ENCODE measurements at regions not wholly inside any gene's neighbourhood (a gene's known extent, or its start where the extent isn't known, plus 50 kb on each side); places are given as distances from the start of the nearest gene placed in this dataset.

- Histone ChIP-seq H3K4me3 (ENCODE audit: control extremely low read depth in 1 of 5, extremely low read depth in 1 of 5, insufficient read depth in 1 of 5, low read depth in 2 of 5, low read length in 4 of 5) (no peak overlapping the region), H2AFZ (ENCODE audit: insufficient read depth, low read depth, low read length, poor library complexity, severe bottlenecking) (no peak overlapping the region), H3K4me1 (ENCODE audit: control insufficient read depth in 2 of 2, insufficient read depth in 2 of 2, low read length in 2 of 2) (no peaks in the 10 kb centered on the region), H3K9ac (ENCODE audit: low read length) (no peak overlapping the region), H4K20me1 (ENCODE audit: control insufficient read depth, insufficient read depth, low read length, poor library complexity, severe bottlenecking) (no peaks in the 10 kb centered on the region), H3K36me3 (replicated peaks in 1 of 2; ENCODE audit: control extremely low read depth in 1 of 2, control insufficient read depth in 1 of 2, extremely low read depth in 1 of 2, insufficient read depth in 2 of 2, low read length in 1 of 2) (no peaks in the 10 kb centered on the region), H3K79me2 (ENCODE audit: control insufficient read depth, insufficient read depth, low read length) (no peaks in the 10 kb centered on the region), H3K9me3 (ENCODE audit: control extremely low read depth in 1 of 3, control insufficient read depth in 2 of 3, insufficient read depth in 1 of 3, low read length in 2 of 3) (no peaks in the 10 kb centered on the region), H3K4me2 (replicated peaks; ENCODE audit: low read depth, low read length, poor library complexity, severe bottlenecking) (no peak overlapping the region), H3K27ac (ENCODE audit: low read length in 2 of 2) (no peak overlapping the region), H3K27me3 (replicated peaks in 1 of 4; ENCODE audit: control extremely low read depth in 1 of 4, control insufficient read depth in 3 of 4, insufficient read depth in 4 of 4, low read length in 3 of 4) (no peaks in the 10 kb centered on the region)
- POLR2A ChIA-PET = no interaction called here
- Mint-ChIP-seq H3K4me3 (no peak overlapping the region), H3K27me3 (peaks cover 2% of the 10 kb centered on the region), H3K4me1 (no peaks in the 10 kb centered on the region), H3K9me3 (ENCODE audit: insufficient read depth) (peaks cover 5% of the 10 kb centered on the region), H3K27ac (no peak overlapping the region)
- CTCF ChIA-PET = no interaction called here
- no peak for TF ChIP-seq EZH2 (IDR thresholded peaks at IDR 0.05; ENCODE audit: borderline replicate concordance, insufficient read depth, low read depth, low read length, poor library complexity, severe bottlenecking)
- TF ChIP-seq CTCF (IDR thresholded peaks at IDR 0.05) = no peak
- ATAC-seq (ENCODE audit: low read depth) = no peak
- 39% methylated on average over 3 of the region's 4 CpGs for WGBS (ENCODE audit: insufficient coverage)
- intact Hi-C loops (cut with micrococcal nuclease) = no loop called here
- no peak for DNase-seq
Measured at GRCh38 chr20:4454111-4454510, 205.0 kb upstream of the ADRA1D start.

GRCh38 chr20:4453359-4453758 is 204.3 kb upstream of the ADRA1D start:
- Histone ChIP-seq H3K4me1 (ENCODE audit: control insufficient read depth in 2 of 2, insufficient read depth in 2 of 2, low read length in 2 of 2) (no peaks in the 10 kb centered on the region), H2AFZ (ENCODE audit: insufficient read depth, low read depth, low read length, poor library complexity, severe bottlenecking) (no peak overlapping the region), H3K4me3 (ENCODE audit: control extremely low read depth in 1 of 5, extremely low read depth in 1 of 5, insufficient read depth in 1 of 5, low read depth in 2 of 5, low read length in 4 of 5) (no peak overlapping the region), H4K20me1 (ENCODE audit: control insufficient read depth, insufficient read depth, low read length, poor library complexity, severe bottlenecking) (no peaks in the 10 kb centered on the region), H3K4me2 (replicated peaks; ENCODE audit: low read depth, low read length, poor library complexity, severe bottlenecking) (no peak overlapping the region), H3K36me3 (replicated peaks in 1 of 2; ENCODE audit: control extremely low read depth in 1 of 2, control insufficient read depth in 1 of 2, extremely low read depth in 1 of 2, insufficient read depth in 2 of 2, low read length in 1 of 2) (no peaks in the 10 kb centered on the region), H3K79me2 (ENCODE audit: control insufficient read depth, insufficient read depth, low read length) (no peaks in the 10 kb centered on the region), H3K9ac (ENCODE audit: low read length) (no peak overlapping the region), H3K27me3 (replicated peaks in 1 of 4; ENCODE audit: control extremely low read depth in 1 of 4, control insufficient read depth in 3 of 4, insufficient read depth in 4 of 4, low read length in 3 of 4) (no peaks in the 10 kb centered on the region), H3K9me3 (ENCODE audit: control extremely low read depth in 1 of 3, control insufficient read depth in 2 of 3, insufficient read depth in 1 of 3, low read length in 2 of 3) (no peaks in the 10 kb centered on the region), H3K27ac (ENCODE audit: low read length in 2 of 2) (no peak overlapping the region)
- ATAC-seq (ENCODE audit: low read depth) (no peak), DNase-seq (no peak)
- WGBS (ENCODE audit: insufficient coverage) = no CpG with 5 or more reads among the region's 1 CpG
- ChIA-PET CTCF (interaction anchor here (0.5 kb wide), 1 partner anchor 306 kb away, joined by 4 read pairs; no protein-coding TSS in a partner anchor), POLR2A (no interaction called here)
- Mint-ChIP-seq H3K27ac (no peak overlapping the region), H3K27me3 (peaks cover 2% of the 10 kb centered on the region), H3K4me1 (no peaks in the 10 kb centered on the region), H3K9me3 (ENCODE audit: insufficient read depth) (no peaks in the 10 kb centered on the region), H3K4me3 (no peak overlapping the region)
- intact Hi-C loops (cut with micrococcal nuclease) = no loop called here
- TF ChIP-seq EZH2 (IDR thresholded peaks at IDR 0.05; ENCODE audit: borderline replicate concordance, insufficient read depth, low read depth, low read length, poor library complexity, severe bottlenecking) (no peak), CTCF (IDR thresholded peaks at IDR 0.05) (no peak)

Measured in B cell (primary cell).